T-helper 2 cell treated with Interferon-gamma antibody and Interleukin-4, amounts not matched to agents 100 ng/mL and 5 ng/mL, for 36 hours (primary cell): ENCODE measurements at regions not wholly inside any gene's neighbourhood (a gene's known extent, or its start where the extent isn't known, plus 50 kb on each side); places are given as distances from the start of the nearest gene placed in this dataset.
"Not testable (repeated sequence)": the region's sequence is repeated elsewhere in the genome, so short reads cannot be mapped to it uniquely, and the experiment has no call there.

ENCODE experiments used
- intact Hi-C: fragments of 100-400 bp; cut with micrococcal nuclease; formaldehyde crosslinking; loops from one replicate; pipeline ENCODE4 v1.15.1; 2023

DNA sequence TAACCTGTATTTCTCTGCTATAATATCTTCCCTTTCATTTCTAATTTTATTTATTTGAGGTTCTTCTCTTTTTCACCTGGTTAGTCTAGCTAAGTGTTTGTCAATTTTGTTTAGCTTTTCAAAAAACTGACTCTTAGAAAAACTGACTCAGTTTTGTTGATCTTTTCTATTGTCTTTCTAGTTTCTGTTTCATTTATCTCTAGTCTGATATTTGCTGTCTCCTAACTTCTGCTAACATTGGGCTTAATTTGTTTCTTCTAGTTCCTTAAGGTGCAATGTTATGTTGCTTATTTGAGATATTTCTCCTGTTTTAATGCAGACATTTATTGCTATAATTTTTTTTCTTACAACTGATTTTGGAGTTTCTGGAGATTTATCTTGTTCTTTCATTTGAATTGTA, 1011.0 kb downstream of the EPHA7 start:
- intact Hi-C loops: no loop called here

DNA sequence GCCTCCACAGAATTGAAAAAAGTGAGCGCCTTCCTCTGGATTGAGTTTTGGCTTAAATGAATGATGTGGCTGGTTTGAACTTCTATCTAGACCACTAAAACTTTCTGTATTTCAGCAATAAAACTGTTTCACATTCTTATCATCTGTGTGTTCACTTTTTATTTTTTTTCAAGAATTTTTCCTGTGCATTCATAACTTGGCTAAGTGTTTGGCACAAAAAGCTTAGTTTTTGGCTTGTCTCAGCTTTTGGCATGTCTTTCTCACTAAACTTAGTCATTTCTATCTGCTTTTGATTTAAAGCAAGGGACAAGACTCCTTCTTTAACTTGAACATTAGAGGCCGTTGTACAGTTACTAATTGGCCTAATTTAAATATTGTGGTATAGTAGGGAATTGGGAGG, 1015.1 kb downstream of the EPHA7 start:
- intact Hi-C loops: no loop called here

GRCh38 chr6:92399911-92400310, 1019.4 kb downstream of the EPHA7 start:
- intact Hi-C loops: no loop called here

DNA sequence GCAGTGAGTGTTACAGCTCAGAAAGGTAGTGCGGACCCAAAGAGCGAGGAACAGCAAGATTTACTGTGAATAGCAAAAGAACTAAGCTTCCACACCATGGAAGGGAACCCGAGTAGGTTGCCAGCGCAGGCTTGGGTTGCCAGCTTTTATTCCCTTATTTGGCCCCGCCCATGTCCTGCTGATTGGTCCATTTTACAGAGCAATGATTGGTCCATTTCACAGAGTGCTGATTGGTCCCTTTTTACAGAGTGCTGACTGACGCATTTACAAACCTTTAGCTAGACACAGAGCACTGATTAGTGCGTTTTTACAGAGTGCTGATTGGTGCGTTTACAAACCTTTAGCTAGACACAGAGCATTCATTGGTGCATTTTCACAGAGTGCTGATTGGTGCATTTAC, 1030.7 kb downstream of the EPHA7 start:
- intact Hi-C loops: not testable (repeated sequence)

- intact Hi-C loops: no loop called here
Observed at GRCh38 chr6:92380803-92381601, 1038.4 kb downstream of the EPHA7 start.

- intact Hi-C loops: no loop called here
Observed at GRCh38 chr6:92377137-92377536, 1042.2 kb downstream of the EPHA7 start.

- intact Hi-C loops: no loop called here
Observed at GRCh38 chr6:92376691-92377090, 1042.7 kb downstream of the EPHA7 start.

DNA sequence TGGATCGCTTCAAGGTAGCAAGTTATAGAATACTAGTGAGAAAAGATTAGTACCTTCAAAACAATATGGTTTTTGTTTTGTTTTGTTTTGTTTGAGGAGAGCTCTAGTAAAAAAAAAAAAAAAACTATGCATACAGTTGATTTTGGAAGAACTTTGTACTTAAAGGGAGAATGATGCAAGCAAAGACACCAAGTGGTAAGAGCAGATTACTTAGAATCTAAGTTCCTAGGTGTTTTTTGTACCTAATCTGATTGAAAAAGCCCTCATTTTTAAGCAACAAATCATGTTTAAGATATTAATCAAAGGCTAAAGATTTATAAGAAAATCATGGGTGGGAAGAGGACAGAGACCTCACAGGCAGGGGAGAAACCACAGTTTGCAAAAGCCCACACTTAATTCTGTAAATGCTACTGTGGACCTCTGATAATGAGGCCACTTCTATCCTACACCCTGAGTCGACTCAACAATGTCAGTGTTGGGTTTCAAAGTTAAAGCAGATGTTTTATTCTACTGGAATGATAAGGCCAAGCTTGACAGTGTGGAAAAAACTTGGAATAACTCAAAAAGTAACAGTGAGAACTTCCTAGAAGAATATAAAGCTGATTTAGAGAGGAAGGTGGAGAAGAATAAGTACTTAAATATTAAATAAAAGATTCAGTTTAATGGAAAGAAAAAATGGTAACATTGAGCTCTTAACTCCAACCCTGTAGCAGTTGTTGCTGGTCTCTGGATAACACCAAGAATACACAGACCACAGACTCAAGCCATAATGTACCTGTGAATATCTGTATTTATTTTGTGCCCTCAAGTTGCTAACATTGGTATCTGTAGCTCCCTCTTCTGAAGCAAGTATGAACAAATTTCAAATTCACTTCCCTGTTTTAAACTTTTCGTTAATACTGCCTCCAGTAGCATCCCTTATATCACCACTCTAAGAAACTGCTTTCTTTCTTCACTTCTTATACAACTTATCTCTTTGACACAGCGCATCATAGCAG, 1047.8 kb downstream of the EPHA7 start:
- intact Hi-C loops: no loop called here

DNA sequence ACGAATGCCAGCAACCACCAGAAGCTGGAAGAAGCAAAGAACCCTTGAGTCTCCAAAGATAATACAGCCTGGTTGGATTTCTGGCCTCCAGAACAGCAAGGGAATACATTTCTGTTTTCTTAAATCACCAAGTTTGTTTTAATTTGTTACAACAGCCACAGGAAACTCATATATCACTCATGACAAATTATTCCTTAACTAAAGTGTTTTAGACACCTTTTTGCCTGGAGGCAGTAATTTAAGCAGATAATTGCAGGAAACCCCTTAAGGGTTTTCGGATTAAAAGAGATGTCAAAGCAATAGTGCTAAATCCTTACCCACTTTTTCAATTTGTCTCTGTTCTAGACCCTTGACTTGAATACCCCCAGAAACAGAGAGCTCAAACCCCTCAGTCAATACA, 1050.0 kb downstream of the EPHA7 start:
- intact Hi-C loops: no loop called here

GRCh38 chr6:92364948-92365541, 1054.3 kb downstream of the EPHA7 start:
- intact Hi-C loops: no loop called here

- intact Hi-C loops: no loop called here
Observed at GRCh38 chr6:92363111-92363510, 1056.2 kb downstream of the EPHA7 start.

DNA sequence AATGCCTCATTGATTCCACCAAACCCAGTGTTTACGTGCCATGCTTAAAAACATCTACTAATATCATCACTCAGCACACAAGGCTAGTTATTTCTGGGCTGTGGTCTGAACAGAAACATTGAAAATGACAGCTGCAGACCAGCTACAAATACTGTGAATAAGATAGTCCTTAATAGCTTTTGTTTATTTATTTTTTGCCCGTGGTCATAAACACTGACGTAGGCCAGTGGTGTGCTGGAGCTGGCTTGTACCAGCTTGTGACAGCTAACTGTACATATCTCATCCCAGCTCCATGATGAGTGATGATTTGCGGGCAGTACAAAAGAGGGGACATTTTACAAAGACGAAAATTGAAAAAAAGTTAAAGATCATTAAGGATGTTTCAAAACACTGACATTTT, 1057.0 kb downstream of the EPHA7 start:
- intact Hi-C loops: no loop called here

GRCh38 chr6:92361990-92362389, 1057.4 kb downstream of the EPHA7 start:
- intact Hi-C loops: loop anchor here (2.0 kb wide), 1 partner anchor 15 kb away; no protein-coding TSS in a partner anchor

- intact Hi-C loops: no loop called here
Observed at GRCh38 chr6:92354270-92354829, 1065.0 kb downstream of the EPHA7 start.

- intact Hi-C loops: no loop called here
Observed at GRCh38 chr6:92352130-92352529, 1067.2 kb downstream of the EPHA7 start.

GRCh38 chr6:92341201-92341600, 1078.2 kb downstream of the EPHA7 start:
- intact Hi-C loops: no loop called here

DNA sequence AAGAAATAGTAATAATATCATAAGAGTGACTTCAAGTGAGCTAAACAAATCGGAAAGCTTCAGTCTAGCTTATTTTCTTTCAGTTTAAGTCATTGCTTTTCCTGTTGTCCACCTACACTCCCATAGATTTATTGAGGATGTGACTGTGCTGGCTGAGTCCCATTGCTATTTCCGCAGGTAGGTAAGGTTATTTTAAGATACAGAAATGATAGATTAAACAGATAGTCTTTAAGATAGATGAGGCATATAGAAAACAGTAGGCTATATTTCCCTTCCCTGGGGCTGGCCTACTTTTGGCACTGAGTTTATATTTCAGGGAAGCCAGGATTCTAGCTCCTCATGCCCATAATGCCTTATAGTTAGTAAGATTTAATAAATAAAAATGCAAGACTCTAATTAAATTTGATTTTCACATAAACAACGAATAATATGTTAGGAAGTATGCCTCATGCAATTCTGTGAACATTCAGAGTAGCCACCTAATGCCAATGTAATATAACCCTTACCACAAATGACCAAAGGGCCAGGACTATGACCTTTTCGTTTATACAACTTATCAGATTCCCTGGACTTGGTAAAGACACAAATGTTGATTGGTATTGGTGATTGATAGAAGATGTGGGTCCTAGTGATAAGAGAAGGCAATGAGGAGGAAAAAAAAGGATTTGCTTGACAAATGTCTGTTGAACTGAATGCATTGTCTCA, 1079.3 kb downstream of the EPHA7 start:
- intact Hi-C loops: no loop called here

- intact Hi-C loops: no loop called here
Observed at GRCh38 chr6:92337571-92337970, 1081.8 kb downstream of the EPHA7 start.

GRCh38 chr6:92329208-92329847, 1090.0 kb downstream of the EPHA7 start:
- intact Hi-C loops: no loop called here

DNA sequence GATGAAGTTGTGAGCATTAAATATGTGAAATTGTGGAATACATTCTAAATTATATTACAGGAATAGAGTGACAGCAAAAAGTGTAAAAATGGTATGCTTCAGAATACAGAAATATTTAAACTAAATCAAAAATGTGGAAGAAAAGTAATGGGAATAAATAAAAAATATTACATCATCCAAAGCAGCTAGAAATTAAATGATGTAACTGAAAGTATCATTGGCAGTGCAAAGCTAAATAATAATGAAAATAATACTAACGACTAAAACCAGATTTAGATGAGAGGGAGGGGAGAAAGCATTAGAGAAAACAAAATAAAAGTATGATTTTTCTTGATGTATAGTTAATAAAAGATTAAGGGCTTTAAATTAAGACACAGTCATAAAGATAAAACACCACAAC, 1104.0 kb downstream of the EPHA7 start:
- intact Hi-C loops: no loop called here
